HG02884 (cell line): ENCODE measurements at regions not wholly inside any gene's neighbourhood (a gene's known extent, or its start where the extent isn't known, plus 50 kb on each side); places are given as distances from the start of the nearest gene placed in this dataset.
"Not testable (repeated sequence)": the region's sequence is repeated elsewhere in the genome, so short reads cannot be mapped to it uniquely, and the experiment has no call there.

Experiments used
- ATAC-seq: cut with Tn5 transposase; IDR thresholded peaks from one replicate; pipeline ENCODE4 v1.9.1; 2021; ENCODE audit warnings: mild to moderate bottlenecking, moderate library complexity; ENCODE audit not compliant: unreplicated experiment

DNA sequence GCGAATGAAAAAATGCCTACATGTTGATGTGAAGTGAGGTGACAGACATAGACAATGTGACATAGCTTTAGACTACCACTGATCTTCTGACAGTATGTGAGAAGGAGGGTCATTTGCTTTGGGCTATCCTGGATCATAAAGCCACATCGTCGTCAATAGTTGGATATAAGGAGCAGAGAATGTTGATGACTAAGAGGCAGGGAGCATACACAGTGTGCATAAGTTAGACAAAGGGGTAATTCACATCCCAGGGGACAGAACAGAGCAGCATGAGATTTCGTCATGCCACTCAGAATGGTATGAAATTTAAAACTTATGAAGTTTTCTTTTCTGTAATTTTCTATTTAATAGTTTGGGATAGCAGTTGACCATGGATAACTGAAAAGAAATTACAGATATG is 403.2 kb downstream of the DSC3 start:
- ATAC-seq, result no peak

DNA sequence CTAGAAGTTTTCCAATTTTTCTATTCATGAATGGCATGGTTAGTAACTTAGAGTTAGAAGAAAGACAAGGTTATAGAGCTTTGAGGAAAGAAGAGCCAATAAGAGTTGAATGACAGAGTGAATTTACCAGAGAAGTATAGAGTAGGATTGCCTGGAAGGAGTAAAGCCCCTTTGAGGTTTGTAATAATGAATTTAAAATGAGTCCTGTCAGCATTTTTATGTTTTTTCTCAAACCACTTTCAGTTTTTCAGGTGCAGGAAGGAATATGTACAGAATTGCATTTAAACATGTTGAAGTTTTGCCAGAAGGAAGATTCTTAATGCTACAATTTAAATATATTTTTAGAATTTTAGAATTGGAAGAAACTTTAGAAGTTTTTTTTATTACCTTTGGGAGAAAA is 408.3 kb downstream of the DSC3 start:
- no peak for ATAC-seq

DNA sequence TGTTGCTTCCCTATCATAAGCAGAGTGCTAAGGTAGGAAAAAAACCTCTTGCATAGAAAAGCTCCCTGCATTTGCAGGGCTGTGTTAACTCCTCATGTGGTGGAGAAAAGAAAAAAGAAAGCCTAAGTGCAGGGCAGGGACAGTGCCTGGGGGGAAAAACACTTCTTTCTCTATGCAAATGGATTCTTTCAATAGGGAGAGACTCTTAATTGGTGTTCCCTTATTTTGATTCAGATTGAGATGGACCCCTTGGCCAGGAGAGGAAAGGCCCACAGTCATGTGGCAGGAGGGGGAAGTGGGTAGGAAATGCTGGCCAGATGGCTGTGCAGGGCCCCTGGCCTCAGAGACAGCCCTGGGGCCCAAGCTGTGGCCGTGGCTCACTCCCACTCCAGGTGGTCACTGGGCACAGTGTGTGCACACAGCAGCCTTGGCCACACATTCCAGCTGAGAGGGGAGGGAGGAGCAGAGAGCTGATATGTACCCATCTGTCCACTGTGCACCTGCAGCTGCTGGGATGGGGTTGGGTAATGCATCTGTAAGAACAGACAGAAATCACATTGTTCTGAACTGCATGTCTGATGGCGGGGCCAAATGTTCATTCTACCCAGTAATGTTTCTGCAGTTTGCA is 410.4 kb downstream of the DSC3 start:
- ATAC-seq, result no peak

DNA sequence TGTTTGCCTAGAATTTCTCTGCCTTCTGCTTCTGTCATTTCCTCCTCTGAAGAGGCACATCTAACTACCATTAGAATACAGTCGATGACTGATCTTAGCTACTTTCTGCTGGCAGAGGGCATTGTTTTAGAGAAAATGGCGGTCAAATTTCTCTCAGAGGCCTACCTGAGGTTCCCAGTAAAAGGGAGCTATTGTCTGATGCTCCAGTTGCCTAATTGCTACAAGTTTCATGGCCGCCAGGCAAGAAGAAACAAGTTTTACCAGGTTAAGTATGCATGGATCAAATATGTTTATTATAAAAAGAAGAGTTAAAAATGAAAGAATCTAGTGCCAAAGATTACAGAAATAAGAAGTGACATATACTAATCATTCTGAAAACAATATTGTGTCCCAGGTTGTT is 416.6 kb downstream of the DSC3 start:
- no peak for ATAC-seq

DNA sequence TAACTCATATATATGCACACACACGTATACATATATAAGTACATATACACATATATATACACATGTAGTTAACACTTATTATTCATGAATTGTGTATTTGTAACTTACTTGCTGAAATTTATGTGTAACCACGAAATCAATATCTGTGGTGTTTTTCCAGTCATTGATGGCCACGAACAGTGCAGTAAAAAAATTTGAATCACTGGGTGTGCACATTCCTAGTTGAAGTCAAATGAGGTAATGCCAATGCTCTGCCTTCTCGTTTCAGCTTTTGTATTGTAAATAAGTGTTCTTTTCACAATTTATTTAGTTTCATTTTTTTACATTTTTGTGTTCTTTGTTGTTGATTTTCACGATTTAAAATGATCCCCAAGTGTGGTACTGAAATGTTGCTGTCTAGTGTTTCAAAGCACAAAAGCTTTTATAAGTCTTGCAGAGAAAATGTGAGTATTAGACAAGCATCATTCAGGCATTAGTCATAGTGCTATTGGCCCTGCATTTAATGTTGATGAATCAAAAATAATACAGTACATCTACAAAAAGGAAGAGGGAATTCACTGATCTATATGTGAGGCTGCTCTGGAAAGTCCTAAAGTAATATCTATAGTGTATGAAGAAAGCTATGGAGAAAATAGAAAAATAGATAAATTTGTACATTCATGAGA is 419.0 kb downstream of the DSC3 start:
- ATAC-seq, result no peak

DNA sequence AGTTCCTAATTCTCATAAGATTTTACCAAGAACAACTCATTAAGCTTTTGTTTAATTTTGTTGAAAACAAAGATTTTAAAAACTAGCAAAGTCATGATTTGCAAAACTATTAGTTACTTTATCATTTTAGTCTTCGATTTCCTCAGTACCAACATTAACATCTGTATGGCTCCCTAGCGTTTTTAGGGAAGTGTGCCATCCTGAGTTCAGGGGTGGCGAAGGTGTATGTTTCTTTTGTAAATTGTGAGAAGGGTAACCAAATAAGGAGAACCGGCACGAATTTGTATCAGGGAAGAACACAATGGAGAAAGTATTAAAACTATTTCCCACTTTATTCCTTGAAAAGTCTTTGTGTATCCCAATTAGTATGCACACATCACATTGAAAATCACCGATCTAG is 419.9 kb downstream of the DSC3 start:
- no peak for ATAC-seq

DNA sequence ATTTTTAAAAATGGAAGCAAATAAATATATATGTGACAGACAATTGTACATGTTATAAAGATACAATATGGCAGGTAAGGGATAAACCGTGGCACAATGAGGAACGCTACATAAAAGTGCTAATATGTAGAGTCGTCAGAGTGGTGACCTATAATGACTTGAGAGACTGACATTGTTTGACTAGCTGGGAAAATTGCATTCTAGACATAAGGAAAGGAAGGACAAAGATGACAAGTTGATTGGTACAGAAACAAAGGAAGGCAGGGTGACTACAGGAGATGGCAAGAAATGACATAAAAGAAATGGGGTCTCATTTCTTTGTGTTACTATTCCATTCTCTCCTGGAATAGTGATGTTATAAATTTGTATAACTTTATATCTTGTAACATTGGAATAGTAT is 420.4 kb downstream of the DSC3 start:
- no peak for ATAC-seq

DNA sequence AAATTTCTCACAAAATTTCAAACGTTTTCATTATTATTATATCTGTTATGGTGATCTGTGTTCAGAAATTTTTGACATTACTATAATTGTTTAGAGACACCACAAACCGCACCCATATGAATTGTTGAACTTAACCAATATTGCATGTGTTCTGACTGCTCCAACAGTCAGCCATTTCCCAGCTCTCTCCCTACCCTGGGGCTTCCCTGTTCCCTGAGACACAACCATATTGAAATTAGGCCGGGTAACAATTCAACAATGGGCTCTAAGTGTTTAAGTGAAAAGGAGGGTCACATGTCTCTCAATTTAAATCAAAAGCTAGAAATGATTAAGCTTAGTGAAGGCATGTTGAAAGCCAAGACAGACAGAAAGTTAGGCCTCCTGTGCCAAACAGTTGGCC is 424.0 kb downstream of the DSC3 start:
- ATAC-seq, result no peak

DNA sequence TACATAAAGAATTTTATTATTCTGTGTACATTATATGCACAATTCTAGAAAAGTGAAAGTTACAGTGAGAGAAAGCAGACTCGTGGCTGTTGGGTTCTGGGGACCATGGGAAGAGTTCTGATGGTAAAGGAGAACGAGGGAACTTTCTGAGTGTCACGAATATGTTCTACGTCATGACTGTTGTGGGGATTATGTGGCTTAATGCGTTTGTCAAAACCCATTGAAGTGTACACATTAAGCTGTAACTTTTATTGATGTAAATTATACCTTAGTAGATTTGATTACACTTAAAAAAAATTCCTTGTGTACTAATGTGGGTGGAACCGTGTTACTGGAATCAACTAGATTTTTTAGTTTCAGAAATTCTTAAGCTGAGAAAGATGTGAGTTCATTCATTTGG is 426.1 kb downstream of the DSC3 start:
- no peak for ATAC-seq

DNA sequence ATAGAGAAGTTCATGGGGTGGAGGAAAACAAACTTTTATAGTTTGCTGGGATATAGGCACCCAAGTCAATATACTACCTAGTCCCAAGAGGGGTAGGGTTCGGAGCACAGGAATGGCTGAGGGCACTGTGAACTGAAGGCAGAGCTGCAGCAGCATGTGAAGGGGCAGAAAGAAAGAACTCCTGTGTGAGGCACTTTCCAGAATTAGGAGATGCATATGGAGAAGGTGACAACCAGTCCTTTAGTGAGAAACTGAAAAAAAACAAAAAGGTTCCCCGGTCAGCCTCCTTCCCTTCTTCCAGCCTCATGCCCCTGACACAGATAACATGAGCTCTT is 429.1 kb downstream of the DSC3 start:
- no peak for ATAC-seq

DNA sequence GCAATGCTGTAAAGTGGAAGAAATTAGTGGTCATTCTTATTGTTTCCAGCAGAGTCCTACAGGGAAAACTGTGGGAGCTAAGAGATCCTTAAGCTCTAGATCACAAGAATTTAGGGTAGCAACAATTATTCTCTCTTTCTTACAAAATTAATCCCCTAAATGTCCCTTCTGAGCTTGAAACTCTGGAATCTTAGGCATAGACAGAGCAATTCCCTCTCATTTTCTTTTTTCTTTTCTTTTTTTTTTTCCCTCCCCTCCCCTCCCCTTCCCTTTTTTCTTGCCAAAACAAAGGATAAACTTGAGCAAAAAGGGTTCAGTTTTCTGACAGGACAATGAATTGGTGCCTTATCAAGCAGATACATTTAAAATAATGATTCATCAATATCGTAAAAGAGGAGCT is 441.0 kb downstream of the DSC3 start:
- no peak for ATAC-seq

DNA sequence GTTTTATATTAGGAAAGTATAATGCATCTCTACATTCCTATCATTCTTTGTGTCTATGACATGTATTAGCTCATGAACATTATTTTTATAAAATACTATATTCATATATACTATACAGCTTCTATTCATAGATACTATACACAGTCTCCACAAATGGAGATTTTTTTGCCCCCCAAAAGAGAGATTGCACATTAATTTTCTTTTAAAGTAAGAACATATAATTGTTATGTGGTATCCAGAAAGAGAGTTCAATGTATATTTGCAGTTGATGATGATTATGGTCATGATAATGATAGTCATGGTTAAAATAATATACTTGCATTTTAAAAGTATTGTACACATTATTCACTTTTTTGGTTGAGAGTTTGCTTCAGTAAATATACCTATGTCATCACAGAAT is 445.3 kb downstream of the DSC3 start:
- ATAC-seq, result no peak

DNA sequence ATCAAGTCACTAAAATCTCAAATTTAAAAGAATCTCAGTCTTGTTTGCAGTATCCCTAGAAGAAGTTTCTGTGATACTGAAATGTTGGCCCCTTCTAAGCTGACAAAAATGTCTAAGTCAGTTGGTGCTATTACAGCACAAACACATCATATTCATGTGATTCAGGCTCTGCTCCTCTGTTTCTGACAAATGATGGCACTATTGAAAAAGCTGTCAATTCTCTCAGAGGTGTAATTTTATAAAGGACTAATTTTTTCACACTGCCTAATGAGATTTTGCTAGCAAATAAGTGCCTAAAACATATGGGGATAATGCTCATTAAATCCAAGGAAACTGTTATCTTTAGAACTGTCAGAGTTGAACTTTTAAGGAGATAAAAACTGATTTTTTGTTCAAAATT is 445.9 kb downstream of the DSC3 start:
- no peak for ATAC-seq

DNA sequence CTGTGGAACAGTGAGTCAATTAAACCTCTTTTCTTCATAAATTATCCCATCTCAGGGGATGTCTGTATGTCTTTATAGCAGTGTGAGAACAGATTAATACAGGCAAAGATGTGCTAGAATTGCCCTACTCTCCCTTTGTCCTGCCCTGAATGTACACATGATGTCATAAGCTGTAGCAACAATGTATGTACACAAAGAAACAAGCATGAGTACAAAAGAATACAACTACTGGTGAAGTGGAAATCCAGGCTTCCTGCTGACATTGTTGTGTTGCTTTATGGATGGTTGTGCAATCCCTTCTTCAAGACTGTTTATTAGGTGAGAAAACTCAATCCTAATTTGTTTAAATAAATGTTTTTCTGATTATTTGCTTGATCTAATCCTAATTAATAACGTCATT is 446.6 kb downstream of the DSC3 start:
- no peak for ATAC-seq

DNA sequence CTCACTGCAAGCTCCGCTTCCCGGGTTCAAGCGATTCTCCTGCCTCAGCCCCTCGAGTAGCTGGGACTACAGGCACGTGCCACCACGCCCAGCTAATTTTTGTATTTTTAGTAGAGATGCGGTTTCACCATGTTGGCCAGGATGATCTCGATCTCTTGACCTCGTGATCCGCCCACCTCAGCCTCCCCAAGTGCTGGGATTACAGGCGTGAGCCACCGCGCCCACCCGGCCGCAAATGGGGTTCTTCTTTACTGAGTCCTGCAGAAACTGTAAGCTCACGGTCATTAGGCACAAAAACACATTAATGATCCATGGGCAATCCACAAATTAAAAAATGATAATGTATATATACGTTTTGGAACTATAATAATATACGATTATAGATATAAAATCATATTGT is 447.6 kb downstream of the DSC3 start:
- not testable (repeated sequence) for ATAC-seq

DNA sequence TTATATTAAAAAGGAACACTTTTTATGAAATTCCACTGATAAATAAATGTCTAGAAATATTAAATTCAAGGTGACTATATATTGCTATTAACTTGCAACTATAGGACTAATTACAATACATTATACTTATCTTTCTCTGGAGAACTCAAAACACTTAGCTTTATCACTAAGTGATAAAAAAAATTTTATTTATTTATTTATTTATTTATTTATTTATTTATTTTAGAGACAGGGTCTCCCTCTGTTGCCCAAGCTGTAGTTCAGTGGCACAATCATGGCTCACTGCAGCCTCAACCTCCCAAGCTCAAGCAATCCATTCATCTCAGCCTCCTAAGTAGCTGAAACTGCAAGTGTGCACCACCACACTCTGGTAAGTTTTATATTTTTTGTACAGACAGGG is 451.1 kb downstream of the DSC3 start:
- ATAC-seq, result no peak

DNA sequence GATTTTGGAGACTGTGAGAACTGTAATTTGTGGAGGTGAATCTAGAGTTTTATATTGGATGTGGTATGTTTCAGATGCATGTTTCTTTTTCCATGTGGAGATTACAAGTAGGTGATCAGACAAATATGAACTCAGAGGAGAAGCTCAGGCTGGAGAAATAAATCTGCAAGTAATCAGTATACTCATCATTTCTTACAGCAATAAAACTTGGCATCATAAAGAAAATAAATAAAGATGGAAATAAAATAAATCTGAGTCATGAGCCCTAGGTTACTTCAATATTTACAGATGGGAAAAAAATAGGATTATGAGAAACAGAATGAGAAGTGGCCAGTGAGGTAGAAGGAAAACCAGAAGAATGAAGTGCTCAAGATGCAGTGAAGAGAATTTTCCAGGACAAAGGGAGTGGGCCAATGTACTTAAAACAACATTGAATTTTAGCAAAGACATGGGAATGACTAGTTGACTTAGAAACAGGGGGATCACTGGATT is 453.8 kb downstream of the DSC3 start:
- ATAC-seq, result no peak

DNA sequence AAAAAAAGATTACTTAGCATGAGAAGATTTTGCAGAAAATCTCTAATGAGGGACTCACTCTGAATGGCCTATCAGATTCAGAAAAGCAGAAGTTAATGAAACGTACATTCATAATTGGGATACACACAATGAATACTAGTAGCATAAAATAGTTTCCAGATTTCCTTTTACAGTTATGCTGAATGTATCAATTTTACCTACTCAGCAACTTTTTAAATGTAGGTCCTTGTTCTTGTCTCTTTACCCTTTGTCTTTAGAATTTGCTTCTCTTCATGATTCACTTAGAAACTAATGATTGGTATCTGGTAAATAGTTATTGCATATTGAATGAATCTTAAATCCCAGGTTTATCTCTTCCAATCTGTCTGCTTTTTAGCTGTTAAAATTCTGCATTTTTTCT is 458.8 kb downstream of the DSC3 start:
- no peak for ATAC-seq

DNA sequence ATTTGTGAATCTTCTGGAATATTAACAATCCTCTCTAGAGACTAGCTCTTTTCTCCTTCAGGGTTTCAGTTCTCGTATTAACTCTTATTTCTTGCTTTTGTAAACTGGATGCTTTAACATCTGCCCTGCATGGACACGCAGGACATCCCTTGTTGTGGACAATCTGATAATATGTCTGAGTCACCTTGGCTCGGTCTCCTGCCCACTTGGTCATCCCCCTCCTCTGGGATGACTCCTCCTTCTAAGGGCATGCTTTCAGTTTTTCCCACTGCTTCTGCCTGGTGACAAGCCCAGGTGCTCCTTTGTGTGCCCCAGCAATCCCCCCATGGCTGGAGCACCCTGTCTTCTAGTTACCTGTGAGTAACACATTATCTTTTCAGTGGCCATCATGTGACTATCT is 460.5 kb downstream of the DSC3 start:
- ATAC-seq, result no peak

DNA sequence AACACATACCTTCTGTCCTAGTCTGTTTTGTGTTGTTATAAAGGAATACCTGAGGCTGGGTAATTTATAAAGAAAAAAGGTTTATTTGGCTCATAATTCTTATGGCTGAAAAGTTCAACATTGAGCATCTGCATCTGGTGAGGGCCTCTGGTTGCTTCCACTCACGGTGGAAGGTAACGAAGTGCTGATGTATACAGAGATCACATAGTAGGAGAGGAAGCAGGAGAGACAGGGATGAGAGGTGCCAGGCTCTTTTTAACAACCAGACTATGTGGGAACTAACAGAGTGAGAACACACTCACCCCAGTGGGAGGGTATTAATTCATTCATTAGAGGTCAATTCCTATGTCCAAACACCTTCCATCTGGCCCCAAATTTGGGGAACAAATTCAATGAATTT is 463.8 kb downstream of the DSC3 start:
- ATAC-seq, result no peak

DNA sequence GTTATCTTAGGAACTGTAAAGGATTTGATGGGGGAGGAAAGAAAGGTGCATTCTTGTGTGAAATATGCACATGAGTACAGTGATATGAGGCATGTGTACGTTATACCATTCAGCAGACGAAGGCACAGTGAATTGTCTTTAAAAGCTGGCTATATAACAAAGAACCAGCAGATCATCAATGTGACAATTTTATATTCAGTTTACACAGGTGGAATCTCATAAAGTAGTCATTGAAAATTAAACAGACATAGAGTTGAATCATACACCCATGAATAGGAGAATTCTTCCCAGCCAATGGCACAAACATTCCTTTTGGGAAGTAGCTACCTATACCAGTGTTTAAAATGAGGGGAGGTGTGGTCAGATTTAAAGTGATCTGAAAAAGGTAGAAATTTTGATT is 470.3 kb downstream of the DSC3 start:
- no peak for ATAC-seq

DNA sequence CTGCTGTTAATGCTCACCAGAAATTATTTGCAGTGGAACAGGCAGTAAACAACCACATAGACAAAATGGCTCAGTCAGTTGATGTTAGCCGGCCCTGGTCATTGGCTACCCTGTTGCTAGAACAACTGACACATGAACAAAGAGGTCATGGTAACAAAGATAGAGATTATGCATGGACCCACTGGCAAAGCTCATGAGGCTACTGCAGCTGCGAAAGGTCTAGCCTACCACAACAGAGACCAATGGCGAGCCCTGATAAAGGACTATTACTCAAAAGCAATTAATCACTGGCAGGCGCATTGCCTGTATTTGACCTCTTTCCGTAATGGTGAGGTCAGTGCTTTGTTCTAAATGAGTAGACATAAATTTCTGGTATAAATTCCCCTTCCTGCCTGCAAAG is 474.2 kb downstream of the DSC3 start:
- no peak for ATAC-seq

DNA sequence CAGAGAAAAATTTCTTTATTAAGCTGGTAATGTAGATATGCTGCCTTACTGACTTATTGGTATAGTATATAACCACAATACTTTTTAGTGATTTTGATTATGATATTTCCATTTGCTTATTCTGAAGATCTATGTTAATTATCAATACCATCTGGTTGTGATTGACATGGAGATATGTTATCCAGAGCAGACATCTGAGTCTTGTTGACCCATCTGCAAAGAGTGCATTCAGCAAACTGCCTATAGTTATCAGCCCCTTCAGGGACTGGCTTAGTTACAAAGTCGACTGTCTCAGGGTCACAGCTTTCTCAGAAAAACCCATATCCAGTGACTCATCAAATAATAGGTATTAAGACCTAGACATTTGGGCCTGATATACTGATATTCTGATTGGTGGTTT is 475.7 kb downstream of the DSC3 start:
- no peak for ATAC-seq
